ENCODE measurements at regions not wholly inside any gene's neighbourhood (a gene's known extent, or its start where the extent isn't known, plus 50 kb on each side); places are given as distances from the start of the nearest gene placed in this dataset.

- TF ChIP-seq CTCF (IDR thresholded peaks at IDR 0.05; ENCODE audit: insufficient read depth, low read length, poor library complexity, severe bottlenecking) = no peak
- H3K36me3 ChIP-seq (ENCODE audit: control insufficient read depth, insufficient read depth, low read length) = no peaks in the 10 kb centered on the region
- no peaks in the 10 kb centered on the region for H3K27me3 ChIP-seq (replicated peaks; ENCODE audit: control insufficient read depth, insufficient read depth, low read length)
- no peak overlapping the region for H3K4me3 ChIP-seq (replicated peaks; ENCODE audit: low read depth, low read length)
- DNase-seq (ENCODE audit: extremely low read depth, insufficient read length) = no peak
Observed at GRCh38 chr5:166172597-166172996, 2118.8 kb upstream of the WWC1 start.

GRCh38 chr5:166178411-166179080, 2112.9 kb upstream of the WWC1 start:
- Histone ChIP-seq H3K36me3 (ENCODE audit: control insufficient read depth, insufficient read depth, low read length) (no peaks in the 10 kb centered on the region), H3K27me3 (replicated peaks; ENCODE audit: control insufficient read depth, insufficient read depth, low read length) (no peaks in the 10 kb centered on the region), H3K4me3 (replicated peaks; ENCODE audit: low read depth, low read length) (no peak overlapping the region)
- no peak for TF ChIP-seq CTCF (IDR thresholded peaks at IDR 0.05; ENCODE audit: insufficient read depth, low read length, poor library complexity, severe bottlenecking)
- no peak for DNase-seq (ENCODE audit: extremely low read depth, insufficient read length)

GRCh38 chr5:166185185-166185584, 2106.3 kb upstream of the WWC1 start:
- DNase-seq (ENCODE audit: extremely low read depth, insufficient read length) = no peak
- no peak for TF ChIP-seq CTCF (IDR thresholded peaks at IDR 0.05; ENCODE audit: insufficient read depth, low read length, poor library complexity, severe bottlenecking)
- no peaks in the 10 kb centered on the region for H3K36me3 ChIP-seq (ENCODE audit: control insufficient read depth, insufficient read depth, low read length)
- H3K4me3 ChIP-seq (replicated peaks; ENCODE audit: low read depth, low read length) = no peak overlapping the region
- H3K27me3 ChIP-seq (replicated peaks; ENCODE audit: control insufficient read depth, insufficient read depth, low read length) = no peaks in the 10 kb centered on the region

GRCh38 chr5:166188501-166189325, 2102.7 kb upstream of the WWC1 start:
- H3K36me3 ChIP-seq (ENCODE audit: control insufficient read depth, insufficient read depth, low read length) = no peaks in the 10 kb centered on the region
- no peak overlapping the region for H3K4me3 ChIP-seq (replicated peaks; ENCODE audit: low read depth, low read length)
- DNase-seq (ENCODE audit: extremely low read depth, insufficient read length) = no peak
- no peak for TF ChIP-seq CTCF (IDR thresholded peaks at IDR 0.05; ENCODE audit: insufficient read depth, low read length, poor library complexity, severe bottlenecking)
- H3K27me3 ChIP-seq (replicated peaks; ENCODE audit: control insufficient read depth, insufficient read depth, low read length) = no peaks in the 10 kb centered on the region

GRCh38 chr5:166192696-166193095, 2098.7 kb upstream of the WWC1 start:
- no peak for TF ChIP-seq CTCF (IDR thresholded peaks at IDR 0.05; ENCODE audit: insufficient read depth, low read length, poor library complexity, severe bottlenecking)
- Histone ChIP-seq H3K4me3 (replicated peaks; ENCODE audit: low read depth, low read length) (no peak overlapping the region), H3K36me3 (ENCODE audit: control insufficient read depth, insufficient read depth, low read length) (no peaks in the 10 kb centered on the region), H3K27me3 (replicated peaks; ENCODE audit: control insufficient read depth, insufficient read depth, low read length) (no peaks in the 10 kb centered on the region)
- DNase-seq (ENCODE audit: extremely low read depth, insufficient read length) = no peak
